ENCODE measurements at regions not wholly inside any gene's neighbourhood (a gene's known extent, or its start where the extent isn't known, plus 50 kb on each side); places are given as distances from the start of the nearest gene placed in this dataset.

- TF ChIP-seq CTCF (IDR thresholded peaks at IDR 0.05) (no peak), POLR2A (IDR thresholded peaks at IDR 0.05) (no peak)
Observed at GRCh38 chr11:115691030-115691429, 186.8 kb upstream of the CADM1 start.

Data from esophagus squamous epithelium (tissue), 4 donors.